HL-60 (cell line): ENCODE measurements at regions not wholly inside any gene's neighbourhood (a gene's known extent, or its start where the extent isn't known, plus 50 kb on each side); places are given as distances from the start of the nearest gene placed in this dataset.

Experiments
- DNase-seq, 2 experiments: peaks; one replicate each; pipeline ENCODE4 v3.0.0-alpha.2; 2010 to 2020; ENCODE audit warnings: low read depth in 1 of 2, low spot score in 1 of 2
- H3K27ac ChIP-seq: fragments of 250-450 bp; sonication (Bioruptor Pico); replicated peaks from 2 replicates; pipeline ENCODE4 v1.5.1; 2020; ENCODE audit warnings: mild to moderate bottlenecking, moderate library complexity
- H3K27me3 ChIP-seq: fragments of 250-450 bp; sonication (Bioruptor Pico); 2 replicates; pipeline ENCODE4 v1.5.1; 2021; ENCODE audit warnings: mild to moderate bottlenecking, moderate library complexity; ENCODE audit not compliant: insufficient read depth, poor library complexity, severe bottlenecking
- H3K4me3 ChIP-seq: replicated peaks from 2 replicates; pipeline ENCODE4 v1.5.1; 2011; ENCODE audit warnings: mild to moderate bottlenecking, control low read depth, low read length; ENCODE audit not compliant: insufficient read depth
- GABPA ChIP-seq: IDR thresholded peaks from 2 replicates; pipeline ENCODE4 v1.6.1; 2012; ENCODE audit warnings: low read depth
- POLR2AphosphoS5 ChIP-seq: IDR thresholded peaks from 2 replicates; pipeline ENCODE4 v1.6.1; 2012; ENCODE audit warnings: low read depth
- SPI1 ChIP-seq: IDR thresholded peaks from 2 replicates; pipeline ENCODE4 v1.6.1; 2012; ENCODE audit warnings: low read depth, mild to moderate bottlenecking, borderline replicate concordance
- TF ChIP-seq, protein P1 (sequence below): IDR thresholded peaks from one replicate; pipeline ENCODE4 v1.5.1; 2011; ENCODE audit warnings: low read length, control low read depth, inconsistent platforms; ENCODE audit not compliant: insufficient read depth
- TF ChIP-seq, protein P2 (sequence below): IDR thresholded peaks from 2 replicates; pipeline ENCODE4 v1.6.1; 2012; ENCODE audit warnings: low read depth; ENCODE audit not compliant: insufficient replicate concordance

DNA sequence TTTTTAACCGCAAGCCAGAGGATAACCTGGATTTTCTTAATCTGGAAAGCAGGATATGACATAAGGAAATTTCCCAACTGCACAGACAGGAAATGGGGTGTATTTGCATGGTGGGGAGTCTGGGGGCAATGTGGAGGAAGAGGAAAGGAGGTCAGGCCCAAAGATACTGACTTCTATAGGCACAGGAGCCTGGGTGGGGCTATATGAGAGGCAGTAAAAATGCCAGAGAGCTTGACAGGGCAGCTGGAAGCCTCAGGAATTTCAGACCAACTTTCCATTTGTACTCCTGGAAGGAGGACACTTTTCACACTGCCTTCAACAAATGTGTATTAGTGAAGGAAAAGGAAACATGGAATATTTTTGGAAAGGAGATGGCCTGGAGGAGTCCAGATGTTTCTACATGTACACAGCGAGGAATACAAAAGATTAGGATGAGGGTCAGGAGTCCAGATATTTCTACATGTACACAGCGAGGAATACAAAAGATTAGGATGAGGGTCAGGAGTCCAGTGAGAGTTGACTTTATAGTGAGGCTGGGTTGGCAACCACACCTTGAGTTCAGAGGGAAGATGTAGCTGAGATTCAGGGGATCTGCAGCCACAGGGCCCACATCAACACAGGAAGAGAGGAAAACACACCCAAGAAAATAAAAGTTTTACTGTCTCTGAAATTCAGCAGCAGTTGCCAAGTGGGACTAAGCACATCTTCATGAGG is 111.9 kb upstream of the PTPRG start:
- DNase-seq = no peak
- no peak for TF ChIP-seq POLR2AphosphoS5
- no peak overlapping the region for H3K27ac ChIP-seq
- no peak overlapping the region for H3K4me3 ChIP-seq
- H3K27me3 ChIP-seq = no peaks in the 10 kb centered on the region

- H3K4me3 ChIP-seq = no peak overlapping the region
- DNase-seq = no peak
- H3K27ac ChIP-seq = no peak overlapping the region
- no peaks in the 10 kb centered on the region for H3K27me3 ChIP-seq
- TF ChIP-seq, protein P1, sequence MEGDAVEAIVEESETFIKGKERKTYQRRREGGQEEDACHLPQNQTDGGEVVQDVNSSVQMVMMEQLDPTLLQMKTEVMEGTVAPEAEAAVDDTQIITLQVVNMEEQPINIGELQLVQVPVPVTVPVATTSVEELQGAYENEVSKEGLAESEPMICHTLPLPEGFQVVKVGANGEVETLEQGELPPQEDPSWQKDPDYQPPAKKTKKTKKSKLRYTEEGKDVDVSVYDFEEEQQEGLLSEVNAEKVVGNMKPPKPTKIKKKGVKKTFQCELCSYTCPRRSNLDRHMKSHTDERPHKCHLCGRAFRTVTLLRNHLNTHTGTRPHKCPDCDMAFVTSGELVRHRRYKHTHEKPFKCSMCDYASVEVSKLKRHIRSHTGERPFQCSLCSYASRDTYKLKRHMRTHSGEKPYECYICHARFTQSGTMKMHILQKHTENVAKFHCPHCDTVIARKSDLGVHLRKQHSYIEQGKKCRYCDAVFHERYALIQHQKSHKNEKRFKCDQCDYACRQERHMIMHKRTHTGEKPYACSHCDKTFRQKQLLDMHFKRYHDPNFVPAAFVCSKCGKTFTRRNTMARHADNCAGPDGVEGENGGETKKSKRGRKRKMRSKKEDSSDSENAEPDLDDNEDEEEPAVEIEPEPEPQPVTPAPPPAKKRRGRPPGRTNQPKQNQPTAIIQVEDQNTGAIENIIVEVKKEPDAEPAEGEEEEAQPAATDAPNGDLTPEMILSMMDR = no peak
- TF ChIP-seq, protein P2, sequence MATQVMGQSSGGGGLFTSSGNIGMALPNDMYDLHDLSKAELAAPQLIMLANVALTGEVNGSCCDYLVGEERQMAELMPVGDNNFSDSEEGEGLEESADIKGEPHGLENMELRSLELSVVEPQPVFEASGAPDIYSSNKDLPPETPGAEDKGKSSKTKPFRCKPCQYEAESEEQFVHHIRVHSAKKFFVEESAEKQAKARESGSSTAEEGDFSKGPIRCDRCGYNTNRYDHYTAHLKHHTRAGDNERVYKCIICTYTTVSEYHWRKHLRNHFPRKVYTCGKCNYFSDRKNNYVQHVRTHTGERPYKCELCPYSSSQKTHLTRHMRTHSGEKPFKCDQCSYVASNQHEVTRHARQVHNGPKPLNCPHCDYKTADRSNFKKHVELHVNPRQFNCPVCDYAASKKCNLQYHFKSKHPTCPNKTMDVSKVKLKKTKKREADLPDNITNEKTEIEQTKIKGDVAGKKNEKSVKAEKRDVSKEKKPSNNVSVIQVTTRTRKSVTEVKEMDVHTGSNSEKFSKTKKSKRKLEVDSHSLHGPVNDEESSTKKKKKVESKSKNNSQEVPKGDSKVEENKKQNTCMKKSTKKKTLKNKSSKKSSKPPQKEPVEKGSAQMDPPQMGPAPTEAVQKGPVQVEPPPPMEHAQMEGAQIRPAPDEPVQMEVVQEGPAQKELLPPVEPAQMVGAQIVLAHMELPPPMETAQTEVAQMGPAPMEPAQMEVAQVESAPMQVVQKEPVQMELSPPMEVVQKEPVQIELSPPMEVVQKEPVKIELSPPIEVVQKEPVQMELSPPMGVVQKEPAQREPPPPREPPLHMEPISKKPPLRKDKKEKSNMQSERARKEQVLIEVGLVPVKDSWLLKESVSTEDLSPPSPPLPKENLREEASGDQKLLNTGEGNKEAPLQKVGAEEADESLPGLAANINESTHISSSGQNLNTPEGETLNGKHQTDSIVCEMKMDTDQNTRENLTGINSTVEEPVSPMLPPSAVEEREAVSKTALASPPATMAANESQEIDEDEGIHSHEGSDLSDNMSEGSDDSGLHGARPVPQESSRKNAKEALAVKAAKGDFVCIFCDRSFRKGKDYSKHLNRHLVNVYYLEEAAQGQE = no peak
- TF ChIP-seq POLR2AphosphoS5 = no peak
- TF ChIP-seq GABPA = no peak
- no peak for TF ChIP-seq SPI1
Observed at GRCh38 chr3:61450866-61451265, 110.5 kb upstream of the PTPRG start.

- no peak overlapping the region for H3K27ac ChIP-seq
- TF ChIP-seq, protein P1 = no peak
- TF ChIP-seq GABPA (no peak), SPI1 (no peak), POLR2AphosphoS5 (no peak)
- TF ChIP-seq, protein P2 = no peak
- H3K4me3 ChIP-seq = no peak overlapping the region
- DNase-seq = no peak
- no peaks in the 10 kb centered on the region for H3K27me3 ChIP-seq
Observed at GRCh38 chr3:61451841-61452240, 109.5 kb upstream of the PTPRG start.

- TF ChIP-seq, protein P1 = no peak
- no peak overlapping the region for H3K27ac ChIP-seq
- H3K4me3 ChIP-seq = no peak overlapping the region
- no peaks in the 10 kb centered on the region for H3K27me3 ChIP-seq
- no peak for DNase-seq
Observed at GRCh38 chr3:61452535-61453090, 108.8 kb upstream of the PTPRG start.
